ENCODE measurements at regions not wholly inside any gene's neighbourhood (a gene's known extent, or its start where the extent isn't known, plus 50 kb on each side); places are given as distances from the start of the nearest gene placed in this dataset.
"Not testable (repeated sequence)": the region's sequence is repeated elsewhere in the genome, so short reads cannot be mapped to it uniquely, and the experiment has no call there.

DNA sequence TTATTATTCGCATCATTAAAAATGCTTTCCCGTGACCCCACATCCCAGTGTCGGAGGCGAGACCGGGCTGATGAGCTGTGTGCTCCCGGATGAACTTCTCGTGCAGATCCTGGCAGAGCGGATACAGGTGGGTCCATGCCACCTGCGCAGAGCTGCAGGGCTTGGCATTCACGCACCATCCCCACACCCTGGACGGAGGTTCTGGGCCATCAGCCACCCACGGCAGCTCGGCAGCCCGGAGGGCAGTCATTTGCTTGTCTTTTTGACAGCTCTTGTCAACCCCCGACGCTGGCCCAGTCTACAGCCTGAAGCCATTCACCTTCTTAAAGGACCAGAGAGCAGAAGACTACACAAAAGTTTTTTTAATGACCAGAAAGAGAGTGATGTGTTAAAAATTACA lies 166.7 kb upstream of the NBPF12 start:
- DNase-seq; H4K8ac ChIP-seq (ENCODE audit: low read depth in 2 of 2, low read length in 2 of 2); H3K79me1 ChIP-seq (ENCODE audit: low read depth in 1 of 2, low read length in 2 of 2); in situ Hi-C loops (cut with MboI; ENCODE audit: low sequenced_read_pairs); H4K5ac ChIP-seq (ENCODE audit: low read depth, low read length); H2BK120ac ChIP-seq (ENCODE audit: low read depth, low read length); H3K56ac ChIP-seq (ENCODE audit: extremely low read depth, insufficient read depth, low read length); H3K4me2 ChIP-seq (ENCODE audit: low read depth, low read length); H2BK15ac ChIP-seq (ENCODE audit: low read depth, low read length); H3K36me3 ChIP-seq (ENCODE audit: control insufficient read depth, insufficient read depth, low read length); H3K9me3 ChIP-seq (ENCODE audit: control insufficient read depth, insufficient read depth, low read length); H3K9ac ChIP-seq (ENCODE audit: low read depth, low read length); H4K20me1 ChIP-seq (ENCODE audit: insufficient read depth, low read length); H3K4ac ChIP-seq (ENCODE audit: low read depth, low read length); H3K4me3 ChIP-seq (ENCODE audit: insufficient read depth, low read depth, low read length); H2AK5ac ChIP-seq (ENCODE audit: low read depth, low read length); H3K18ac ChIP-seq (ENCODE audit: low read depth, low read length); BruUV-seq (replicated peaks); H3K27me3 ChIP-seq (ENCODE audit: control insufficient read depth, insufficient read depth, low read length); H3K27ac ChIP-seq (ENCODE audit: insufficient read depth, low read length); H4K91ac ChIP-seq (ENCODE audit: insufficient read depth, low read depth, low read length); H2BK20ac ChIP-seq (ENCODE audit: low read depth, low read length); H3K14ac ChIP-seq (replicated peaks; ENCODE audit: low read depth, low read length); H2AK9ac ChIP-seq (replicated peaks; ENCODE audit: low read depth, low read length, poor library complexity); ATAC-seq (ENCODE audit: low read depth); intact Hi-C loops (cut with micrococcal nuclease); H3K23ac ChIP-seq (ENCODE audit: low read depth, low read length); H3K4me1 ChIP-seq (ENCODE audit: control insufficient read depth, insufficient read depth, low read length); H2BK5ac ChIP-seq (ENCODE audit: low read depth, low read length, poor library complexity, severe bottlenecking); POLR2A ChIA-PET (ENCODE audit: unreplicated experiment); H2AFZ ChIP-seq (replicated peaks; ENCODE audit: low read length, poor library complexity); dilution Hi-C loops (cut with HindIII; ENCODE audit: low sequenced_read_pairs, unreplicated experiment); H3K9me1 ChIP-seq (ENCODE audit: insufficient read depth, low read length); CTCF ChIA-PET: not testable (repeated sequence)
- no CpG with 5 or more reads among the region's 16 CpGs for WGBS, 2 experiments (ENCODE audit: extremely low coverage in 2 of 2, insufficient read length in 1 of 2)

DNA sequence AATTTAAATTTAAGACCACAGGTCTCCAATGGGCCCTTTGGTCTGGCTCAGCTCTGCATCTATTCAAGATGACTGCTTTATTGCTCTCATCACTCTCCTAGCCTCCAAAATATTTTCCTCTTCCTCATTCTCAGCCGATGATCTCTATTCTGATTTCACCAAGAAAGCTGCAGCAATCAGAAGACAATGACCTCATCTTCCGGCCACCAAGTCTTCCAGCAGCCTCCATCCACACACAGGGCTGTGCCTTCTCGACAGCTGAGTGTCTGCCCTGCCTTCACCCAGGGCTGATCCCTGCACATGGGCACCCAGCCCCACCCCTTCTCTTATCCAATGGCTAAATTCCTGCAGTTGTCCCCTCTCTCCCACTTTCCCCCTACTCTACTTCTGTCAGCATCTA lies 167.1 kb upstream of the NBPF12 start:
- H3K56ac ChIP-seq (ENCODE audit: extremely low read depth, insufficient read depth, low read length); H3K4ac ChIP-seq (ENCODE audit: low read depth, low read length); BruUV-seq (replicated peaks); H3K18ac ChIP-seq (ENCODE audit: low read depth, low read length); intact Hi-C loops (cut with micrococcal nuclease); H2BK15ac ChIP-seq (ENCODE audit: low read depth, low read length); H3K27ac ChIP-seq (ENCODE audit: insufficient read depth, low read length); H3K4me1 ChIP-seq (ENCODE audit: control insufficient read depth, insufficient read depth, low read length); H4K8ac ChIP-seq (ENCODE audit: low read depth in 2 of 2, low read length in 2 of 2); H2AK5ac ChIP-seq (ENCODE audit: low read depth, low read length); POLR2A ChIA-PET (ENCODE audit: unreplicated experiment); H3K27me3 ChIP-seq (ENCODE audit: control insufficient read depth, insufficient read depth, low read length); H3K9me1 ChIP-seq (ENCODE audit: insufficient read depth, low read length); H4K91ac ChIP-seq (ENCODE audit: insufficient read depth, low read depth, low read length); H4K5ac ChIP-seq (ENCODE audit: low read depth, low read length); H2AK9ac ChIP-seq (replicated peaks; ENCODE audit: low read depth, low read length, poor library complexity); H3K4me2 ChIP-seq (ENCODE audit: low read depth, low read length); H3K9me3 ChIP-seq (ENCODE audit: control insufficient read depth, insufficient read depth, low read length); in situ Hi-C loops (cut with MboI; ENCODE audit: low sequenced_read_pairs); H4K20me1 ChIP-seq (ENCODE audit: insufficient read depth, low read length); H3K23ac ChIP-seq (ENCODE audit: low read depth, low read length); H2AFZ ChIP-seq (replicated peaks; ENCODE audit: low read length, poor library complexity); H3K4me3 ChIP-seq (ENCODE audit: insufficient read depth, low read depth, low read length); DNase-seq; CTCF ChIA-PET; H2BK5ac ChIP-seq (ENCODE audit: low read depth, low read length, poor library complexity, severe bottlenecking); H2BK20ac ChIP-seq (ENCODE audit: low read depth, low read length); H3K14ac ChIP-seq (replicated peaks; ENCODE audit: low read depth, low read length); H3K9ac ChIP-seq (ENCODE audit: low read depth, low read length); ATAC-seq (ENCODE audit: low read depth); H2BK120ac ChIP-seq (ENCODE audit: low read depth, low read length); dilution Hi-C loops (cut with HindIII; ENCODE audit: low sequenced_read_pairs, unreplicated experiment); H3K79me1 ChIP-seq (ENCODE audit: low read depth in 1 of 2, low read length in 2 of 2); H3K36me3 ChIP-seq (ENCODE audit: control insufficient read depth, insufficient read depth, low read length): not testable (repeated sequence)
- no CpG with 5 or more reads among the region's 3 CpGs for WGBS, 2 experiments (ENCODE audit: extremely low coverage in 2 of 2, insufficient read length in 1 of 2)
